HL-60 (cell line): ENCODE measurements at regions not wholly inside any gene's neighbourhood (a gene's known extent, or its start where the extent isn't known, plus 50 kb on each side); places are given as distances from the start of the nearest gene placed in this dataset.

Source experiments
- DNase-seq, 2 experiments: peaks; one replicate each; pipeline ENCODE4 v3.0.0-alpha.2; 2010 to 2020; ENCODE audit warnings: low read depth in 1 of 2, low spot score in 1 of 2
- H3K27ac ChIP-seq: fragments of 250-450 bp; sonication (Bioruptor Pico); replicated peaks from 2 replicates; pipeline ENCODE4 v1.5.1; 2020; ENCODE audit warnings: mild to moderate bottlenecking, moderate library complexity
- H3K27me3 ChIP-seq: fragments of 250-450 bp; sonication (Bioruptor Pico); 2 replicates; pipeline ENCODE4 v1.5.1; 2021; ENCODE audit warnings: mild to moderate bottlenecking, moderate library complexity; ENCODE audit not compliant: insufficient read depth, poor library complexity, severe bottlenecking
- H3K4me3 ChIP-seq: replicated peaks from 2 replicates; pipeline ENCODE4 v1.5.1; 2011; ENCODE audit warnings: mild to moderate bottlenecking, control low read depth, low read length; ENCODE audit not compliant: insufficient read depth
- GABPA ChIP-seq: IDR thresholded peaks from 2 replicates; pipeline ENCODE4 v1.6.1; 2012; ENCODE audit warnings: low read depth
- POLR2AphosphoS5 ChIP-seq: IDR thresholded peaks from 2 replicates; pipeline ENCODE4 v1.6.1; 2012; ENCODE audit warnings: low read depth
- REST ChIP-seq: IDR thresholded peaks from 2 replicates; pipeline ENCODE4 v1.6.1; 2012; ENCODE audit warnings: low read depth; ENCODE audit not compliant: insufficient replicate concordance
- SPI1 ChIP-seq: IDR thresholded peaks from 2 replicates; pipeline ENCODE4 v1.6.1; 2012; ENCODE audit warnings: low read depth, mild to moderate bottlenecking, borderline replicate concordance
- TF ChIP-seq, protein P1 (sequence below): IDR thresholded peaks from one replicate; pipeline ENCODE4 v1.5.1; 2011; ENCODE audit warnings: low read length, control low read depth, inconsistent platforms; ENCODE audit not compliant: insufficient read depth

DNA sequence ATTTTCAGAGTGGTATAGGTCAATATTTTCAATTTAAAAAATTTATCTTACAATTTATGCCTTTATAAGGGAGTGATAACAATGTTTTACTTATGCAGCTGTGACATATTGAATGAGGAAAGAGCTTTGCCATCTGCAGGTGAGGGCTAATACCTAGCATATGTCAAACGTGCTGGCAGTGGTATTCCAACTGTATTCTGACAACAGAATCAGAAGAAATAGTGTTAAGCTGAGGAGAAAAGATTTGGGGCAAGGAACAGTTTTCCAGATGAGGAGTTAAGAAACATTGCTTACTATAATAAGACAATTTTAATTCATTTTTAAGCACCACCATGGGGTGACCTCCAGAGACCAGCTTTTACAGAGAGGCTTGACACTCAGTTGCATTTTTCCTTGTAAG, 267.8 kb upstream of the ZNF608 start:
- TF ChIP-seq POLR2AphosphoS5 (no peak), GABPA (no peak), SPI1 (no peak), REST (no peak)
- TF ChIP-seq, protein P1, sequence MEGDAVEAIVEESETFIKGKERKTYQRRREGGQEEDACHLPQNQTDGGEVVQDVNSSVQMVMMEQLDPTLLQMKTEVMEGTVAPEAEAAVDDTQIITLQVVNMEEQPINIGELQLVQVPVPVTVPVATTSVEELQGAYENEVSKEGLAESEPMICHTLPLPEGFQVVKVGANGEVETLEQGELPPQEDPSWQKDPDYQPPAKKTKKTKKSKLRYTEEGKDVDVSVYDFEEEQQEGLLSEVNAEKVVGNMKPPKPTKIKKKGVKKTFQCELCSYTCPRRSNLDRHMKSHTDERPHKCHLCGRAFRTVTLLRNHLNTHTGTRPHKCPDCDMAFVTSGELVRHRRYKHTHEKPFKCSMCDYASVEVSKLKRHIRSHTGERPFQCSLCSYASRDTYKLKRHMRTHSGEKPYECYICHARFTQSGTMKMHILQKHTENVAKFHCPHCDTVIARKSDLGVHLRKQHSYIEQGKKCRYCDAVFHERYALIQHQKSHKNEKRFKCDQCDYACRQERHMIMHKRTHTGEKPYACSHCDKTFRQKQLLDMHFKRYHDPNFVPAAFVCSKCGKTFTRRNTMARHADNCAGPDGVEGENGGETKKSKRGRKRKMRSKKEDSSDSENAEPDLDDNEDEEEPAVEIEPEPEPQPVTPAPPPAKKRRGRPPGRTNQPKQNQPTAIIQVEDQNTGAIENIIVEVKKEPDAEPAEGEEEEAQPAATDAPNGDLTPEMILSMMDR, result no peak
- H3K27ac ChIP-seq, result no peak overlapping the region
- H3K27me3 ChIP-seq, result no peaks in the 10 kb centered on the region
- H3K4me3 ChIP-seq, result no peak overlapping the region
- no peak for DNase-seq

GRCh38 chr5:125017796-125018195, 271.4 kb upstream of the ZNF608 start:
- no peaks in the 10 kb centered on the region for H3K27me3 ChIP-seq
- H3K27ac ChIP-seq, result no peak overlapping the region
- no peak for DNase-seq
- no peak overlapping the region for H3K4me3 ChIP-seq
- TF ChIP-seq REST, result no peak
- TF ChIP-seq POLR2AphosphoS5, result no peak
- TF ChIP-seq GABPA, result no peak
- TF ChIP-seq, protein P1, result no peak
- TF ChIP-seq SPI1, result no peak

DNA sequence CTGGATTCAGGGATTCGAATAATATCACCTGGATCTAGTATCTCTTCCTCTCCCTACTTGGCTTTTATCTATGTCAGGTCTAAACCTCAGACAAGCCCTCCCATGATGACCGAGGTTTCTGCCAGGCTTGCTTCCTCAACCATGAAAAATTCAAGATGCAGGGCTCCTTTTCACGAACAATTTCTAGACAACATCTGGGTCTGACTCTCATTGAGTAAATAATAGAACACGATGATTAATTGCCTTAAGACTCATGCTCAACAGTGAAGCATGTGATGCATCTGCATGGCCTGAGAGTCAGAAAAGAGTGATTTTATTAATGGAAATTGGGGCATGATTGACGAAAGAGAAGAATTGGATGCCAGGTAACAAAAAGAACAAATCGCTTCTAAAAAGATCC, 277.2 kb upstream of the ZNF608 start:
- no peak for DNase-seq

More for the DNA sequence above, 277.2 kb upstream of the ZNF608 start:
- H3K4me3 ChIP-seq, result no peak overlapping the region
- H3K27ac ChIP-seq, result no peak overlapping the region
- no peaks in the 10 kb centered on the region for H3K27me3 ChIP-seq
- TF ChIP-seq POLR2AphosphoS5, result no peak
- no peak for TF ChIP-seq GABPA
- TF ChIP-seq, protein P1, result no peak
- no peak for TF ChIP-seq SPI1
- no peak for TF ChIP-seq REST
